Endodermal cell (in vitro differentiated cells): ENCODE measurements at regions not wholly inside any gene's neighbourhood (a gene's known extent, or its start where the extent isn't known, plus 50 kb on each side); places are given as distances from the start of the nearest gene placed in this dataset.

Experiments
- DNase-seq: peaks from one replicate; pipeline ENCODE4 v3.0.0-alpha.2; 2017
- H3K27ac ChIP-seq: 2 replicates; pipeline ENCODE4 v1.5.1; 2013; ENCODE audit warnings: mild to moderate bottlenecking, low read depth, low read length, moderate library complexity
- H3K27me3 ChIP-seq: 2 replicates; pipeline ENCODE4 v1.6.1; 2013; ENCODE audit warnings: mild to moderate bottlenecking, low read length, moderate library complexity; ENCODE audit not compliant: insufficient read depth, control insufficient read depth, poor library complexity, severe bottlenecking
- H3K36me3 ChIP-seq: 2 replicates; pipeline ENCODE4 v1.7.0; 2013; ENCODE audit warnings: mild to moderate bottlenecking, low read length, moderate library complexity; ENCODE audit not compliant: control insufficient read depth, insufficient read depth
- H3K4me1 ChIP-seq: one replicate; pipeline ENCODE4 v1.7.0; 2013; ENCODE audit warnings: low read length; ENCODE audit not compliant: control insufficient read depth, insufficient read depth
- H3K4me3 ChIP-seq: 2 replicates; pipeline ENCODE4 v1.5.1; 2013; ENCODE audit warnings: mild to moderate bottlenecking, low read length, moderate library complexity
- H3K9ac ChIP-seq: 2 replicates; pipeline ENCODE4 v1.6.1; 2013; ENCODE audit warnings: mild to moderate bottlenecking, low read length, moderate library complexity; ENCODE audit not compliant: poor library complexity, severe bottlenecking; ENCODE audit errors: extremely low read depth
- H3K9me3 ChIP-seq: 2 replicates; pipeline ENCODE4 v1.6.1; 2013; ENCODE audit warnings: mild to moderate bottlenecking, low read length, moderate library complexity; ENCODE audit not compliant: control insufficient read depth
- H3K27ac Mint-ChIP-seq: 2 replicates; pipeline ENCODE4 v1.8.0; 2020; ENCODE audit warnings: mixed read lengths
- H3K27me3 Mint-ChIP-seq: 2 replicates; pipeline ENCODE4 v1.8.0; 2021; ENCODE audit warnings: mild to moderate bottlenecking, mixed read lengths; ENCODE audit not compliant: insufficient read depth
- H3K36me3 Mint-ChIP-seq: 2 replicates; pipeline ENCODE4 v1.8.0; 2020; ENCODE audit warnings: low read depth, mixed read lengths
- H3K4me1 Mint-ChIP-seq: 2 replicates; pipeline ENCODE4 v1.8.0; 2020; ENCODE audit warnings: mixed read lengths
- H3K4me3 Mint-ChIP-seq: 2 replicates; pipeline ENCODE4 v1.8.0; 2020; ENCODE audit warnings: mild to moderate bottlenecking, moderate library complexity, mixed read lengths
- H3K9me3 Mint-ChIP-seq: 2 replicates; pipeline ENCODE4 v1.8.0; 2020; ENCODE audit warnings: mild to moderate bottlenecking, mixed read lengths
- WGBS, 2 experiments: methylation state at CpG; one replicate each; pipeline versions ENCODE4 v1.1.5 to v1.1.7; 2013; ENCODE audit warnings: missing lambda C conversion rate in 2 of 2, mixed read lengths in 1 of 2; ENCODE audit not compliant: insufficient coverage in 1 of 2, insufficient read length in 1 of 2; 5-methylcytosine and 5-hydroxymethylcytosine counted together
- TF ChIP-seq, protein P1 (sequence below): fragments of 200-600 bp; sonication (generic); conservative IDR thresholded peaks from 2 replicates; pipeline ENCODE4 v1.5.0; 2021; ENCODE audit warnings: antibody characterized with exemption, mild to moderate bottlenecking

DNA sequence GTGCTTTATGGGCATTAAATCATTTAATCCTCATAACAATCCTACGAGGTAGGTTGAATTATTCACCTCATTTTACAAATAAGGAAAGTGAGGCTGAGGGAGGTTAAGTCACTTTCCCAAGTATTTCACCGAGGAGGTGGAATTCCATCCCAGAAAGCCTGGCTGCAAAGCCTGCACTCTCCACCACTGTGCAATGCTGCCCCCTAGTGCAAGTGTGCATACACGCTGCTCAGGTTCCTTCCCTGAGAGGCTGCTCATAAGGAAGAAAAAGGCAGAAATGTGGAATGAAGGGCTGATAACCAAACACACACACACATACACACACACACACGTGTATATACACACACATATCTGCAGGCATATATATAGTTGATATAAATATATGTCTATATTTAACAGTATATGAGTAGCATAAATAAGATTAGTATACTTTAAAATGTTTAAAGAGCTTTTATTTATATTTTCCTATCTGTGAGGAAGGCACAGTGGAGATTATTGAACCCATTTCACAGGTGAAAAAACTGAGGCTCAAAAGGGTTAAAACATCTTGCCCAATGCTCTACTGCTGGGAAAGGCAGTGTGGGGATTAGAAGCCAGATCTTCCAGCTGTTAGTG lies 714.5 kb upstream of the TENM3 start:
- no peaks in the 10 kb centered on the region for H3K36me3 Mint-ChIP-seq
- WGBS, 2 experiments: 17 to 27% methylated on average over 1 to 3 of the region's 4 CpGs
- H3K4me3 Mint-ChIP-seq: no peak overlapping the region
- no peaks in the 10 kb centered on the region for H3K27me3 Mint-ChIP-seq
- TF ChIP-seq, protein P1, sequence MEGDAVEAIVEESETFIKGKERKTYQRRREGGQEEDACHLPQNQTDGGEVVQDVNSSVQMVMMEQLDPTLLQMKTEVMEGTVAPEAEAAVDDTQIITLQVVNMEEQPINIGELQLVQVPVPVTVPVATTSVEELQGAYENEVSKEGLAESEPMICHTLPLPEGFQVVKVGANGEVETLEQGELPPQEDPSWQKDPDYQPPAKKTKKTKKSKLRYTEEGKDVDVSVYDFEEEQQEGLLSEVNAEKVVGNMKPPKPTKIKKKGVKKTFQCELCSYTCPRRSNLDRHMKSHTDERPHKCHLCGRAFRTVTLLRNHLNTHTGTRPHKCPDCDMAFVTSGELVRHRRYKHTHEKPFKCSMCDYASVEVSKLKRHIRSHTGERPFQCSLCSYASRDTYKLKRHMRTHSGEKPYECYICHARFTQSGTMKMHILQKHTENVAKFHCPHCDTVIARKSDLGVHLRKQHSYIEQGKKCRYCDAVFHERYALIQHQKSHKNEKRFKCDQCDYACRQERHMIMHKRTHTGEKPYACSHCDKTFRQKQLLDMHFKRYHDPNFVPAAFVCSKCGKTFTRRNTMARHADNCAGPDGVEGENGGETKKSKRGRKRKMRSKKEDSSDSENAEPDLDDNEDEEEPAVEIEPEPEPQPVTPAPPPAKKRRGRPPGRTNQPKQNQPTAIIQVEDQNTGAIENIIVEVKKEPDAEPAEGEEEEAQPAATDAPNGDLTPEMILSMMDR: peak; percentile 97
- H3K27ac Mint-ChIP-seq: no peak overlapping the region
- H3K27me3 ChIP-seq: no peaks in the 10 kb centered on the region
- H3K9ac ChIP-seq: no peak overlapping the region
- no peaks in the 10 kb centered on the region for H3K4me1 ChIP-seq
- H3K9me3 ChIP-seq: no peaks in the 10 kb centered on the region
- H3K9me3 Mint-ChIP-seq: no peaks in the 10 kb centered on the region
- no peaks in the 10 kb centered on the region for H3K36me3 ChIP-seq
- H3K4me3 ChIP-seq: no peak overlapping the region
- peaks cover 9% of the 10 kb centered on the region for H3K4me1 Mint-ChIP-seq
- peak; percentile 95 for DNase-seq
- no peak overlapping the region for H3K27ac ChIP-seq

DNA sequence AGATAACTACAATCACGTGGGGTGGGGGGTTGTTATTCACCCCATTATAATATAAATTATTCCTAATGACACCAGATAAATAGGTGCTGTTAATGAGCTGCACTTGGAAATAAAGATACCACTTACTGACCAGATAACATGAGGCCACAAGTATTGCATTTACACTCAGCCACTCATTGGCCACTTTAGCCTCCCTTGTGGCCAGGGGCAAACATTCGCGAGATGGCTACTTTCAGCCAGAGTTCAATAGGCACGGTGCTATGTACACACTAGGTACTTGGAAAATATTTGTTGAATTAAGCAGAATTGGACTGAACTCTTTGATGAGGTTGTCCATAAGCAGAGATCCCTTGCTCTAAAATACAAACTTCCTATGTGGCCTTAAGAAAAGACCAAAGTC lies 713.7 kb upstream of the TENM3 start:
- H3K9me3 Mint-ChIP-seq: no peaks in the 10 kb centered on the region
- no peak overlapping the region for H3K27ac ChIP-seq
- H3K4me3 ChIP-seq: no peak overlapping the region
- WGBS, 2 experiments: 87 to 91% methylated on average over 3 of the region's 4 CpGs
- H3K4me3 Mint-ChIP-seq: no peak overlapping the region
- H3K36me3 ChIP-seq: no peaks in the 10 kb centered on the region
- TF ChIP-seq, protein P1: no peak
- H3K27me3 ChIP-seq: no peaks in the 10 kb centered on the region
- no peaks in the 10 kb centered on the region for H3K27me3 Mint-ChIP-seq
- no peak overlapping the region for H3K27ac Mint-ChIP-seq
- no peak overlapping the region for H3K9ac ChIP-seq
- H3K4me1 Mint-ChIP-seq: peaks cover 9% of the 10 kb centered on the region
- no peaks in the 10 kb centered on the region for H3K4me1 ChIP-seq
- no peaks in the 10 kb centered on the region for H3K9me3 ChIP-seq
- H3K36me3 Mint-ChIP-seq: no peaks in the 10 kb centered on the region
- DNase-seq: no peak

DNA sequence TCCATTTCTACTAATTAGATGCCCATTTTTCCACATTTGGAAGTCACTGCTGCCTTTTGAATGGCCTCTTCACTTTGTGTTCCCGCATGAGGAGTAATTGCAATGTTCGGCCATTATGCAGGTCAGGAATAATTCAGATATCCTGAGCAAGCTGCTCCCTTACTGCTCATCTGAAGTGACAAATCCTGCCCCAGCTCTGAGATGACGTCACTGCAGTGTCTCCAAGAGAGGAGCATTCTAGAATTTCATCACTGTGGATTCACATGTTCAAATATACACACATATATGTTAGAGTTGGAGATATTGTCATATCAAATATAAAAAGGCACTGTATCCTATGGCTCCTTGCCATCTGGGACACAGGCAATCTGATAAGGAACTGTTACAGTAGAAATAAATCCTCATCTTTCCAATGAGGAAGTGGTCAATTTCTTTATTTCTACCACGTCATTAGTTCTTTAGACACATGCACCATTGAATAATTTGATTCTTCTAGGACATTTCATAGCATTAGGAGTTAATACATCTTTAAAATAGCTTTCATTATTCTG lies 706.9 kb upstream of the TENM3 start:
- Histone ChIP-seq H3K4me3 (no peak overlapping the region), H3K9ac (no peak overlapping the region), H3K9me3 (no peaks in the 10 kb centered on the region), H3K27ac (no peak overlapping the region), H3K36me3 (no peaks in the 10 kb centered on the region), H3K4me1 (no peaks in the 10 kb centered on the region), H3K27me3 (no peaks in the 10 kb centered on the region)
- H3K36me3 Mint-ChIP-seq: no peaks in the 10 kb centered on the region
- H3K4me3 Mint-ChIP-seq: no peak overlapping the region
- H3K4me1 Mint-ChIP-seq: no peaks in the 10 kb centered on the region
- no peak for DNase-seq
- no peak overlapping the region for H3K27ac Mint-ChIP-seq
- 92 to 94% methylated on average over 3 to 4 of the region's 4 CpGs for WGBS, 2 experiments
- TF ChIP-seq, protein P1: no peak
- H3K9me3 Mint-ChIP-seq: no peaks in the 10 kb centered on the region
- H3K27me3 Mint-ChIP-seq: no peaks in the 10 kb centered on the region
